GM12878 (cell line): ENCODE measurements at regions not wholly inside any gene's neighbourhood (a gene's known extent, or its start where the extent isn't known, plus 50 kb on each side); places are given as distances from the start of the nearest gene placed in this dataset.

Source experiments
- ATAC-seq: fragments of 200-7000 bp; cut with Tn5 transposase; 3 replicates; pipeline ENCODE4 v1.9.1; 2020; ENCODE audit warnings: mild to moderate bottlenecking, moderate library complexity
- BruUV-seq: library from RNA; stranded (reverse); fragments of 400-500 nt; replicated peaks from 2 replicates; lab custom pipeline; 2021; lab: Mats Ljungman, UMichigan
- CTCF ChIA-PET: fragments of 300-600 bp; sonication (Branson Sonifier 250); formaldehyde crosslinking; extraction: SDS; loops from one replicate; lab custom pipeline; 2021; ENCODE audit warnings: inconsistent platforms; lab: Yijun Ruan, JAX
- POLR2A ChIA-PET: fragments of 350-600 bp; formaldehyde crosslinking; extraction: SDS; loops from one replicate; lab custom pipeline; 2021; ENCODE audit warnings: inconsistent platforms; lab: Charles Lee
- RAD21 ChIA-PET: fragments of 300-600 bp; sonication (Branson Sonifier 250); formaldehyde crosslinking; loops from one replicate; lab custom pipeline; 2023; ENCODE audit warnings: antibody characterized with exemption; ENCODE audit not compliant: unreplicated experiment; lab: Charles Lee
- SMC1A ChIA-PET: fragments of 300-600 bp; sonication (Branson Sonifier 250); formaldehyde crosslinking; loops from one replicate; lab custom pipeline; 2023; ENCODE audit not compliant: unreplicated experiment, uncharacterized antibody; lab: Charles Lee
- DNase-seq: peaks from one replicate; pipeline ENCODE4 v3.0.0-alpha.2; 2011; ENCODE audit warnings: low read depth, low spot score
- FAIRE-seq: peaks from 3 replicates; lab custom pipeline; 2011; peaks lifted over from hg19 to GRCh38; lab: Jason Lieb, UNC
- H2AFZ ChIP-seq: 2 replicates; pipeline ENCODE4 v1.6.0; 2011; ENCODE audit warnings: low read depth, low read length, control low read depth; ENCODE audit not compliant: control insufficient read depth
- H3K27ac ChIP-seq: 2 replicates; pipeline ENCODE4 v1.5.1; 2011; ENCODE audit warnings: control low read depth; ENCODE audit not compliant: control insufficient read depth, insufficient read depth
- H3K27me3 ChIP-seq, 2 experiments: replicated peaks in 1 of 2; 2 replicates each; pipeline versions ENCODE4 v1.6.0 to v1.6.1; 2011; ENCODE audit warnings: low read length in 1 of 2; ENCODE audit not compliant: control insufficient read depth in 2 of 2, insufficient read depth in 2 of 2
- H3K36me3 ChIP-seq, 2 experiments: 2 replicates each; pipeline ENCODE4 v1.5.1; 2011; ENCODE audit warnings: low read length in 1 of 2; ENCODE audit not compliant: control insufficient read depth in 2 of 2, insufficient read depth in 2 of 2
- H3K4me1 ChIP-seq: 2 replicates; pipeline ENCODE4 v1.6.1; 2011; ENCODE audit warnings: mild to moderate bottlenecking, low read length, moderate library complexity, mixed read lengths; ENCODE audit not compliant: control insufficient read depth, insufficient read depth
- H3K4me2 ChIP-seq: 2 replicates; pipeline ENCODE4 v1.6.0; 2011; ENCODE audit warnings: control low read depth; ENCODE audit not compliant: control insufficient read depth, insufficient read depth
- H3K4me3 ChIP-seq: fragments of 200-600 bp; sonication (generic); 2 replicates; pipeline ENCODE4 v1.5.1; 2016
- H3K79me2 ChIP-seq: 2 replicates; pipeline ENCODE4 v1.6.0; 2011; ENCODE audit warnings: low read length; ENCODE audit not compliant: control insufficient read depth, insufficient read depth
- H3K9ac ChIP-seq: 2 replicates; pipeline ENCODE4 v1.8.0; 2011; ENCODE audit warnings: low read length, control low read depth, mixed read lengths; ENCODE audit not compliant: control insufficient read depth, insufficient read depth
- H3K9me3 ChIP-seq: replicated peaks from 3 replicates; pipeline ENCODE4 v1.5.1; 2011; ENCODE audit warnings: mild to moderate bottlenecking, low read length; ENCODE audit not compliant: control insufficient read depth, insufficient read depth
- H4K20me1 ChIP-seq: 2 replicates; pipeline ENCODE4 v1.6.0; 2011; ENCODE audit not compliant: control insufficient read depth, insufficient read depth
- BMI1 ChIP-seq: fragments of 450-650 bp; IDR thresholded peaks from 2 replicates; pipeline ENCODE4 v1.6.1; 2016; ENCODE audit warnings: mild to moderate bottlenecking, moderate library complexity, borderline replicate concordance
- CBX5 ChIP-seq: sonication (generic); IDR thresholded peaks from 2 replicates; pipeline ENCODE4 v1.6.1; 2016; ENCODE audit warnings: low read depth, moderate library complexity, mild to moderate bottlenecking, inconsistent platforms
- CEBPB ChIP-seq, 2 experiments: fragments of 150-350 bp in 1 of 2; IDR thresholded peaks; 2 replicates each; pipeline ENCODE4 v1.6.1; 2012 to 2014; ENCODE audit warnings: low read depth in 2 of 2, low read length in 2 of 2, borderline replicate concordance in 1 of 2, inconsistent platforms in 1 of 2
- CREB1 ChIP-seq: IDR thresholded peaks from 2 replicates; pipeline ENCODE4 v1.6.1; 2012; ENCODE audit warnings: low read depth, mild to moderate bottlenecking, inconsistent platforms
- EED ChIP-seq: sonication (generic); IDR thresholded peaks from 2 replicates; pipeline ENCODE4 v1.6.1; 2016; ENCODE audit warnings: antibody characterized with exemption, low read depth
- IKZF2 ChIP-seq, 2 experiments: fragments of 450-650 bp; IDR thresholded peaks; 2 replicates each; pipeline ENCODE4 v1.6.1; 2017; ENCODE audit warnings: mild to moderate bottlenecking in 2 of 2, moderate library complexity in 2 of 2
- IRF4 ChIP-seq: IDR thresholded peaks from 2 replicates; pipeline ENCODE4 v1.6.1; 2011; ENCODE audit warnings: low read depth, low read length
- KDM1A ChIP-seq: fragments of 200-600 bp; sonication (generic); IDR thresholded peaks from 2 replicates; pipeline ENCODE4 v1.6.1; 2016; ENCODE audit warnings: borderline replicate concordance
- NBN ChIP-seq: fragments of 450-650 bp; IDR thresholded peaks from 2 replicates; pipeline ENCODE4 v1.6.1; 2016
- NR2C1 ChIP-seq: fragments of 450-650 bp; IDR thresholded peaks from 2 replicates; pipeline ENCODE4 v1.6.1; 2017; ENCODE audit warnings: antibody characterized with exemption, mild to moderate bottlenecking, moderate library complexity
- POLR2AphosphoS5 ChIP-seq: IDR thresholded peaks from 2 replicates; pipeline ENCODE4 v1.6.1; 2011; ENCODE audit warnings: mild to moderate bottlenecking, low read length, inconsistent platforms
- YY1 ChIP-seq: IDR thresholded peaks from 2 replicates; pipeline ENCODE4 v1.6.1; 2011; ENCODE audit warnings: low read depth, mild to moderate bottlenecking, low read length
- WGBS: methylation state at CpG from one replicate; pipeline ENCODE4 v1.1.6; 2016; ENCODE audit warnings: low lambda C conversion rate; ENCODE audit not compliant: insufficient replicate concordance, insufficient coverage; ENCODE audit errors: missing lambda C conversion rate; 5-methylcytosine and 5-hydroxymethylcytosine counted together
- in situ Hi-C: fragments of 300-500 bp; cut with MboI; formaldehyde crosslinking; loops from 9 replicates; pipeline ENCODE4 v1.14.3; 2018; ENCODE audit warnings: mixed read lengths
- intact Hi-C: fragments of 100-400 bp; cut with micrococcal nuclease; formaldehyde crosslinking; loops from one replicate; pipeline ENCODE4 v1.14.2; 2022; ENCODE audit not compliant: unreplicated experiment
- TF ChIP-seq, protein P1 (sequence below): fragments of 450-650 bp; IDR thresholded peaks from 2 replicates; pipeline ENCODE4 v1.6.1; 2017; ENCODE audit warnings: antibody characterized with exemption, mild to moderate bottlenecking, moderate library complexity
- TF ChIP-seq, protein P2 (sequence below): IDR thresholded peaks from 2 replicates; pipeline ENCODE4 v1.6.1; 2012; ENCODE audit warnings: low read depth, low read length, improper control_type of control experiment

DNA sequence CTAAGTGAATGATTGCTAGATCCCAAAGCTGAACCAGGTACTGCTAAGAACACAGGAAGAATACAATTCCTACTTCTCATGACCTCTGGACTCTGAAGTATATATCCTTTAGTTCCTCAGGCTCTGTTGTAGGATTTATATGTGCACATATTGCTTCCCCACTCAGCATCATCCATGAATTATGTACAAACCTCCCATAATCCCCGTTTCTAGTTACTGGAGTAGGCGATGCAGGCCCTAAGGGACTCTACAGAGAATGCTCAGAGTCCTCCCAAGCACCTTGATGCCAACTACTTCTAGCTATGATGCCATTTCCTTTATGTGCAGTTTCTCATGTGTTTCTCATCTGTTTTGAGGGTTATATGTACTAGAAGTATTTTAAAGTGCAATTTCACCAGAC is 154.9 kb upstream of the EPHA7 start:
- DNase-seq, result no peak
- Histone ChIP-seq H3K4me1 (no peaks in the 10 kb centered on the region), H4K20me1 (no peaks in the 10 kb centered on the region), H3K27ac (no peak overlapping the region), H3K4me2 (no peak overlapping the region), H3K36me3 (no peaks in the 10 kb centered on the region), H3K27me3 (no peaks in the 10 kb centered on the region), H3K9me3 (no peaks in the 10 kb centered on the region), H3K9ac (no peak overlapping the region), H3K79me2 (no peaks in the 10 kb centered on the region), H2AFZ (no peak overlapping the region), H3K4me3 (no peak overlapping the region)
- TF ChIP-seq, protein P1, sequence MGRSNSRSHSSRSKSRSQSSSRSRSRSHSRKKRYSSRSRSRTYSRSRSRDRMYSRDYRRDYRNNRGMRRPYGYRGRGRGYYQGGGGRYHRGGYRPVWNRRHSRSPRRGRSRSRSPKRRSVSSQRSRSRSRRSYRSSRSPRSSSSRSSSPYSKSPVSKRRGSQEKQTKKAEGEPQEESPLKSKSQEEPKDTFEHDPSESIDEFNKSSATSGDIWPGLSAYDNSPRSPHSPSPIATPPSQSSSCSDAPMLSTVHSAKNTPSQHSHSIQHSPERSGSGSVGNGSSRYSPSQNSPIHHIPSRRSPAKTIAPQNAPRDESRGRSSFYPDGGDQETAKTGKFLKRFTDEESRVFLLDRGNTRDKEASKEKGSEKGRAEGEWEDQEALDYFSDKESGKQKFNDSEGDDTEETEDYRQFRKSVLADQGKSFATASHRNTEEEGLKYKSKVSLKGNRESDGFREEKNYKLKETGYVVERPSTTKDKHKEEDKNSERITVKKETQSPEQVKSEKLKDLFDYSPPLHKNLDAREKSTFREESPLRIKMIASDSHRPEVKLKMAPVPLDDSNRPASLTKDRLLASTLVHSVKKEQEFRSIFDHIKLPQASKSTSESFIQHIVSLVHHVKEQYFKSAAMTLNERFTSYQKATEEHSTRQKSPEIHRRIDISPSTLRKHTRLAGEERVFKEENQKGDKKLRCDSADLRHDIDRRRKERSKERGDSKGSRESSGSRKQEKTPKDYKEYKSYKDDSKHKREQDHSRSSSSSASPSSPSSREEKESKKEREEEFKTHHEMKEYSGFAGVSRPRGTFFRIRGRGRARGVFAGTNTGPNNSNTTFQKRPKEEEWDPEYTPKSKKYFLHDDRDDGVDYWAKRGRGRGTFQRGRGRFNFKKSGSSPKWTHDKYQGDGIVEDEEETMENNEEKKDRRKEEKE, result no peak
- TF ChIP-seq CEBPB (IDR thresholded peaks at IDR 0.05; ENCODE audit: borderline replicate concordance in 1 of 2, low read depth in 2 of 2, low read length in 2 of 2) (no peak), IKZF2 (IDR thresholded peaks at IDR 0.05) (no peak), KDM1A (no peak), IRF4 (no peak), BMI1 (no peak), CREB1 (no peak), CBX5 (no peak), YY1 (no peak), EED (no peak), NR2C1 (no peak), NBN (no peak), POLR2AphosphoS5 (no peak)
- TF ChIP-seq, protein P2, sequence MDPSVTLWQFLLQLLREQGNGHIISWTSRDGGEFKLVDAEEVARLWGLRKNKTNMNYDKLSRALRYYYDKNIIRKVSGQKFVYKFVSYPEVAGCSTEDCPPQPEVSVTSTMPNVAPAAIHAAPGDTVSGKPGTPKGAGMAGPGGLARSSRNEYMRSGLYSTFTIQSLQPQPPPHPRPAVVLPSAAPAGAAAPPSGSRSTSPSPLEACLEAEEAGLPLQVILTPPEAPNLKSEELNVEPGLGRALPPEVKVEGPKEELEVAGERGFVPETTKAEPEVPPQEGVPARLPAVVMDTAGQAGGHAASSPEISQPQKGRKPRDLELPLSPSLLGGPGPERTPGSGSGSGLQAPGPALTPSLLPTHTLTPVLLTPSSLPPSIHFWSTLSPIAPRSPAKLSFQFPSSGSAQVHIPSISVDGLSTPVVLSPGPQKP, result no peak
- in situ Hi-C loops (no loop called here), intact Hi-C loops (no loop called here)
- ATAC-seq, result no peak
- RAD21 ChIA-PET, result no interaction called here
- CTCF ChIA-PET, result interaction anchor here (1.1 kb wide), 1 partner anchor 14 kb away, joined by 4 read pairs; no protein-coding TSS in a partner anchor
- WGBS, result 0% methylated on average over 2 of the region's 2 CpGs
- FAIRE-seq, result no peak
- SMC1A ChIA-PET, result interaction anchor here (0.7 kb wide), 1 partner anchor 12 kb away, joined by 3 read pairs; no protein-coding TSS in a partner anchor
- no TSS peak for BruUV-seq
- POLR2A ChIA-PET, result no interaction called here
